Skeletal muscle cell (primary cell): ENCODE measurements at regions not wholly inside any gene's neighbourhood (a gene's known extent, or its start where the extent isn't known, plus 50 kb on each side); places are given as distances from the start of the nearest gene placed in this dataset.

Experiments
- DNase-seq: peaks from one replicate; pipeline ENCODE4 v3.0.0-alpha.2; 2010; ENCODE audit warnings: low read depth
- H3K4me3 ChIP-seq: 2 replicates; pipeline ENCODE4 v1.5.1; 2011; ENCODE audit warnings: low read depth, mild to moderate bottlenecking, control low read depth, low read length, moderate library complexity

DNA sequence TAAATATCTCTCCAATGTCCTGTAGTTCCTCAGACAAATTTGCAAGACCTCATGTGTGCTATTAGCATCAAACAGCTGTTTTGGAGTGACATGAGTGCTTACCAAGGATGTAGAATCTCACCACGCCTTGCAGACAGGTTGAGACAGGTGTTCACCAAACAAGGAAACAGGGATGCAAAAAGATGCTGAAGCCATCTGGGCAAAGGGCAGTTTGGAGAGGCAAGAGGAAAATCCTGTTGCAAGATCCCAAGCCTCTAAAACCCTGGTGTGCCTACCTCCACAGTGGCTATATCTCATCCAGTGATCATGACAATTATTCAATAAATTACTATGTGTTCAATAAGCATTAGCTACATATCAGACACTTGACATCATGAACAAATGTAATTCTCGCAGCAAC is 373.7 kb downstream of the SOX9 start:
- DNase-seq, result no peak
- H3K4me3 ChIP-seq, result no peak overlapping the region

DNA sequence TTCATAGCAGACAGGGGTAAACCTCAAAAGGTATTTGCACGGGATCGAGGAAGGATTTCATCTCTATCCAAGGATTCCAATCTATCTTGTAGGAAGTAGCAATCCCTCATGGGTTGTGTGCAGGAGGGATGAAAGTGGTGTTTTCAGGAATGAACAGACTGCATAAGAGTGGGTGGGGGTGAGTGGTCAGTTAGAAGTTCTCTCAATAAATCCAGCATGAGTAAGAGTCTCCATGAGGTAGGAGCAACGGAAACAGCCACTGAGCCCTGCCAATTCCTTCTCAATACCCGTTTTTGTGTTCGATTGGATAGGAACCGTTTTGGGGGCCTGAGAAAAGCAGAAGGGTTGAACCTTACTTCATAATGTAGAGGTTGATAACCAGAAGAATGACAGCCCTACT is 375.6 kb downstream of the SOX9 start:
- no peak for DNase-seq
- H3K4me3 ChIP-seq, result no peak overlapping the region

DNA sequence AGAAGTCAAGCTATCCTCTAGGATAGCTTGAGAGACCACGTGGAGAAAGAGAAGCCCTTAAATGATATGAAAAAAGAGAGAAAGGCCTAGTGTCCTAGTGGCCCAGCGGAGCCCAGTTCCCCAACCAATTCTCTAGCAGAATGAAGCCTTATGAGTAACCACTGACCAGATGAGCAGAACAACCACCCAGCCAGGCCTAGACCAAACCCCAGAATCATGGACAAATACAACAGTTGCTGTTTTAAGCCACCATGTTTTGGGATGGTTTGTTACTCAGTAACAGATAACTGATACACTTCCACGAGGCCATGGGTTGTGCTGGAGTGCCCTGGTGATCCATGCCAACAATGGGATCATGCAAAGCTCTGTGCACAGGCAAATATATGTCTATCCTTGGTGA is 377.1 kb downstream of the SOX9 start:
- DNase-seq, result no peak
- H3K4me3 ChIP-seq, result no peak overlapping the region

DNA sequence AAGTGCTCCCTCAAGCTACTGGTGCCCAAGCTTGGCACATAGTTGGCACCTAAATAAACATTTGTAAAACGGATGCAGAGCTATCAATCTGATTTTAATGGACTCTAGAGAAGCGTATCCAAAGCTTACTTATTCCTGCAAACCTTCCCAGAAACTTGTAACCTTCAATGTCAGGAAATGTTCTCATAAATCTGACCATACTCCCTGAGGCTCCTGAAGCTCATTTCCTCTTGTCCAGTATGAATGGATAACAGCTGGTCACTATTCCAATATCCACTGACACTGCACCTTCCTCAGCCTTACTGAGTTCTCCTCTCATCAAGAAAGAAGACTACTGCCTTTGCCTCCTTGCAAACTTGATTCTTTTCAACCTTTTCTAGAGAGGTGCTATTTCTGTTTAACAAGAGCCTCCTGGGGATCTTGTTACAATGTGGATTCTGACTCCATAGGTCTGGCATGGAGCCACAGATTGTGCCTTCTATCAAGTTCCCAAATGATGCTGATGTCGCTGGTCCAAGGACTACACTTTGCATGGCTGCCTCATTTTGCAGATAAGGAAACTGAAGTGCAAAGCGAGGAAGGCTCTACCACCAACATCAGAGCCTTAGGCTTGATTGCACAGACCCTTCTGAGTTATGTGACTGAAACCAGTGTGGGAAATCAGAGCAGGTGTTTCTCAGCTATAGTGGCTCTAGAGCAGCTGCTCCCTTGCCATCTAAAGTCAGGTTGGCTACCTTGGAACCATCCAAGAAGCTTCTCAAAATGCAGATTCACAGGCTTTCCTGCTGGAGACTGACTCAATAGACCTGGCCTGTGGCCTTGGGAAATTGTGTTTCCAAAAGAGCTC is 377.8 kb downstream of the SOX9 start:
- no peak for DNase-seq
- no peak overlapping the region for H3K4me3 ChIP-seq

DNA sequence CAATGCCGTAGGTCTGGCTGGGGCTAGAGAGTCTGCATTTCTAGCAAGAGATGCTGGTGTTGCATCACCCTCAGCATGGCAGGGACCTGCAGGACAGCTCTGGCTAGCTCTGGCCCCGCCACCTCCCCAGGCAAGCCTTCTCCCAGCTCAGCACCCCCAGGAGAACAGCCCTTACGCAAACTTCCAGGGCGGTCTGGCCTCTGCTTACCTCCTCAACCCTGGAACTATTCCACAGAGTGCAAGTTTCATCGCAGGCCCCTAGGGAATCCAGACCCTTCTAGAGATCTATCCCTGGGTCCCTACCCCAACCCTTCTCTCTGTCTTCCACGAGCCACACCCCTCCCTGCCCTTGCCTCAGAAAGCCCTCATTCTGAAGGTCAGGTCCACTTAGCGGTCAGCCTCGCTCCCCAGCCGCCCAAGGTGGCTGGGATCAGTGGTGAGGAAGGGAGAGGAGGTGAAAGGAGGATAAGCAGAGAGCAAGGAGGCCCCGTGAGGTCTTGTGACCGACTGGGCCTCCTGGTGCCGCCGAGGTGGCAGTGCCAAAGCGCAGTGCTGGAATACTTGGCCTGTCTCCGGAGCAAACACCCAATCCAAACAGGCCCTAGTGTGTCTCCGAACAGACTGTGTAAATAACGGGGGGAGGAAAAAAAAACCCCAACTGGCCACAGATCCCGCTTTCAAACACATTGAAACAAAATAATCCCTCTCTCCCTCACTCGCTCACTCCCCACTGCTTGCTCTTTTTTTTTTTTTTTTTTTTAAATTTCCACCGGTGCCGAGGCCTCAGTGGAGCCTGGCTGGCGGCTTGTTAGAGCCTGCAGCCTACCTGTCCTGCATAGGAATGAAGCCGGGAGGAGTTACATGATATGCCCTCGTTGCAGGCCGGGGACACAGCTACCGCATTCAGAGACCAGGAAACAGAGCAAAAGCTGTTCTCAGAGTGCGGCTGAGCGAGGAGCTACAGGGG is 380.9 kb downstream of the SOX9 start:
- no peak for DNase-seq
- no peak overlapping the region for H3K4me3 ChIP-seq

DNA sequence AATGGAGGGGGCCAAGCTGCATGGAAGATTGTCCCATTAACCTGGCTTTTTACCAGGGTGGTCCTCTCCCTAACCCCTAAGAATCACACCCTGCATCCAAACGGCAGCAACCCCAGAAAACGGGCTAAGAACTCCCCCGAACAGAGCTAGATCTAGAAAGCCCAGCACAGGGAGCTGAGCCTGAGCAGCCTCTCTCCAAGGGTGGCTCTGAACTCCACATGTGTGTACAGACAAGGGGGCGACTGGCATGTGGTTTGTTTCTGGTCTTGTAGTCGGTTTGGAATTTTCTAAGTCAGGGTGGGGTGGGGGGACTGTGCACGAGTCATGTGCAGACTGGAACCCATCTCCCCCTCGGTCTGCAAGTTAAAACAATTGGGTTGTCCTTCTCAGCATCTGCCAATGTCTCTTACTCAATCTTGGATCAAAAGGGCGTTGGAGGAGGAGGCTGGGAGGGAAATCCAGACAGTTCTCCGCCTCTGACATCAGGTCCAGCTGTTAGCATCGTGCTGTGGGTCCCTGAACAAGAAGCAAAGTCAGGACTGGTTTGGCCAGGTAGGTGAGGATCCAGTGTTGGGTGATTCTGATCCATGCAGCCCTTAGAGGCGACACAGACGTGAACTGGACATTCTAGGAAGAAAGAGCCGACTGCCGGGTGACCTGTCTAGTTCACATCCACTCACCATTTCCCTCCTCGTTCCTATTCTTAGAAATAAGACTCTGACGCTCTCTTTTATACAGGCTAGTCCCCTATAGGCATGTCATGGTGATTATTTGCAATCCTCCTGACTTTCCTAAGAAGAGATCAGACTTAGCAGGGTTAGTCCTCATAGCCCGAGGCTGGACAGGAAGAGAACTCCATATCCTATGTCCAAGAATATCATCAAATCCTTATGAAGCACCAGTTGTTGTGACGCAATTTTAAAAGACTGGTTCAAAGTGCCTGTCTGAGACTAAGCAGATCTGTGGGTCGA is 381.8 kb downstream of the SOX9 start:
- peak; percentile 40 for DNase-seq
- H3K4me3 ChIP-seq, result no peak overlapping the region

DNA sequence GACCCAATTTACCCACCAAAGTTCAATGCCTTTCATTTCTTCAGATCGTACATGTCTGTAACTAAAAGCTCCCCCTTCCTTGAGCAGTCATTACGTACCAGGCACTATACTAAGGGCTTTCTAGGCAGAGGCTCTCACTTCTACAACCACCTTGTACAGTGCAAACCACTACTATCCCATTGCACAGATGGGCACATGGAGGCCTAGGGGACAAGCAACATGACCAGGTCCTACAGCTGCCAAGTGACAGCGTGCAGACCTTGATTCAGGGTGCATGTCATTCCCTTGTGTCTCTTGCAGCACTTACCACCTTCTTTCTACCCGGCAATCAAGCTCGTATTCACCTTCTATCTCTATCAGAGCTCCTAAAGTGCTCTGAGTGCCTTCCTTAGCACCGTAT is 382.7 kb downstream of the SOX9 start:
- no peak overlapping the region for H3K4me3 ChIP-seq
- no peak for DNase-seq

DNA sequence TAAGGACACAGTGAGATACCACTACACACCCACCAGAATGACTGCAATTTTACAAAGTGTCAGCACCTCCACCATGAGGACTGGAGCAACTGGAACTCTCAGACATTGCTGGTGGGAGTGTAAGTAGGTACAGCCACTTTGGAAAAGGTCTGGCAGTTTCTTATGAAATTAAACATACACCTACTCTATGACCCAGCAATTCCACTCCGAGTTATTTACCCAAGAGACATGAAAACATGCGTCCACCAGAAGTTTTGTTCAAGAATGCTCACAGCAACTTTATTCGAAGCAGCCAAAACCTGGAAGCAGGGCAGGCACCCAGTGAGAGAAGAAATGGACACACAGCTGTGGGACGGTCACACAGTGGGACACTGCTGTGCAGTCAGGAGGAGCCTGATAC is 384.0 kb downstream of the SOX9 start:
- DNase-seq, result no peak
- no peak overlapping the region for H3K4me3 ChIP-seq

DNA sequence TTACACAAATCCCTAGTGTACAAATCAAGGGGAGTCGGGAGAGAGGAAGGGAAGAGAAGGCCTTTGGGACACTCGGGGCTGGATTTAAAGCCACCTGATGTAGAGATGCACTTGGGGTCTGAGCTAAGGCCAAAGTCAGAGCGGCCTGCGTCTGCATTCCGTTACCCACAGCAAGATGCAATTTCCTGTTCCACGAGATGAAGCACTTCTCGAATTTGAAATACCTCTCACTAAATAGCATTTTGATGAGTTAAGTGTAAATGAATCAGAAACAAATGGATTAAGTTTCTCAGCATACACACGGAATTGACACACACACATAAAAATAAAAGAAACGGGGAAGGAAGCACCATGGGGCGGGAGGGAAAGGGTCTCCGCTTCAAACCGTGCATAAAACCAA is 386.0 kb downstream of the SOX9 start:
- DNase-seq, result no peak

DNA sequence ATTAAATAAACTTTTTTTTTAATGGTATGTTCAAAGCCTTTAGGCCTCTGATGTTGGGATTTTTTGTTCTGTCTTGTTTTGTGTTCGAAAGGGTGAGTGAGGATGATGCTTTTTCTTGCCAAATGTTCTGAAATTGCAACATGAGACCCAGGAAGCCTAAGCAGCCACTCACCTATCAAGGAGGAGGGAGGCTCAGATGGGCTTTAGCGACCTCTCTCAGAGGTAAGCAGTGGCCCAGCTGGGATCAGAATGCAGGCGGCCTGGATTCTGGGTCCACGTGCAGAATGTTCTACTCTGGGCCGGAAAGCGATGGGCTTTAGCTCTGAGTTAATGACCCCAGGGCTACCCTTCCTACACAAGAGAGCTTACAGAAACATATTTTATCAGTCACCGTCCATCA is 386.6 kb downstream of the SOX9 start:
- no peak for DNase-seq
- H3K4me3 ChIP-seq, result no peak overlapping the region

More for the DNA sequence above, 386.0 kb downstream of the SOX9 start:
- no peak overlapping the region for H3K4me3 ChIP-seq

DNA sequence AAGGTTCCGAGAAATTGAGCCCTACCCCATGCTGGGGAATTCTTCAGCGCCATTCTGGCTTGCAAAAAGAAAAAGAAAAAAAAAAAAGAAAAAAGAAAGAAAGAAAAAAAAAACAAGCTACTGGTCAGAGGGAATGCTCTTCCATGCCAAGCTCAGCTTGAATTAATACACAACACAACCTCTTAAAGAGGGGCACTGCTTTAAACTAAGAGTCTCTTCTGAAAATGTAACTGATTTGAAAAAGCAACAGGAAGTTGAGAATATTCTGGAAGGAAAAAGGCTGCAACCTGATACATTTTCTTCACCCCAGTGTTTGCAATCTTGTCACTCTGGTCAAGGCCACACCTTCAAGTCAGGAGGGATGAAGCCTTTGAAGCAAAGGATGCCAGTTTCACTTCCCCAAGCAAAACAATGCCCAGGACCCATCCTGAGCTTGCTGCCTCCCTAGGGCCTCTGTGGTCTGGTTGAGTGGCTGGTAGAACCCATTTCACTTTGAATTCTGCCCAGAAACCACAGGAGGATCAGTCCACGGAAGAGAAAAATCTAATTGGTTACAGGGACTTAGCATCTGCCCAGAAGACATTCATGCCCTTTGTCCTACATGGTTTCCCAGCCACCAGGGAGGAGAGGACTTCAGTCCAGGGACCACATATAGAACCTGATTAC is 389.7 kb downstream of the SOX9 start:
- no peak for DNase-seq
- no peak overlapping the region for H3K4me3 ChIP-seq

DNA sequence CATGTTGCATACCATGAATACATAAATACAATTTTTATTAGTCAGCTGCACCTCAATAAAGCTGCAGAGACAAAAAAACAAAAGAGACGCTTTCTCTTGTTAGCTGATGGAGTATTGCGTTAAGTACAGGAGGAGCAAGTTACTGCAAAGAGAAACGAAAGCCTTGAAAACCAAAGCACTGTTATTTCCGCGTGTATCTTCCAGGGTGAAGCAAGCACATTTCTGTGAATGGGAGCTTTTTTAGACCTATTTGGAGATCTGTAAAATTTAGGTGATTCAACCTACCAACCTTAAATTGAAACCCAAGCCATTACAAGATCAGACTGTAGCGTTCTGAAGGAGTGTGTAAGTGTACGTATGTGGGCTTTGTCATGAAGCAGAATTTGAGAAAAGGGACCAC is 390.4 kb downstream of the SOX9 start:
- H3K4me3 ChIP-seq, result no peak overlapping the region
- no peak for DNase-seq

DNA sequence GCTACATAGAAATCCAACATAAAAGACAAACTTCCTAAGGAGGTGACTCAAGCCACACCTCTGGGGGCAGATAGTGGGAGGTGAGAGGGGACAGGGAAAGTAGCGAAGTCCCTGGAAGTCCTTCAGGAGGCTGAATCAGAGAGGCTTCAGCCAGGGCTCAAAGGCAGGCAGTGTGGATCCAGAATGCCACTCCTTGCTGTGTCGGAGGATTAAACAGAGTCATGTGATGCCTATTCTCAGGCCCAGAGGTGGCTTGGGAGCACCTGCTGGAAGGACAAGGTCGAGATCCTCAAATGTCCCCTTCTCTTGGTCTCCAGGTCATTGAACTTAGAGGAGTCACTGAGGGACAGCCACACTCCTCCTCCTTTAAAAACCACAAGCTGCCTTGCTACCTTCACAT is 391.1 kb downstream of the SOX9 start:
- no peak overlapping the region for H3K4me3 ChIP-seq
- DNase-seq, result no peak

DNA sequence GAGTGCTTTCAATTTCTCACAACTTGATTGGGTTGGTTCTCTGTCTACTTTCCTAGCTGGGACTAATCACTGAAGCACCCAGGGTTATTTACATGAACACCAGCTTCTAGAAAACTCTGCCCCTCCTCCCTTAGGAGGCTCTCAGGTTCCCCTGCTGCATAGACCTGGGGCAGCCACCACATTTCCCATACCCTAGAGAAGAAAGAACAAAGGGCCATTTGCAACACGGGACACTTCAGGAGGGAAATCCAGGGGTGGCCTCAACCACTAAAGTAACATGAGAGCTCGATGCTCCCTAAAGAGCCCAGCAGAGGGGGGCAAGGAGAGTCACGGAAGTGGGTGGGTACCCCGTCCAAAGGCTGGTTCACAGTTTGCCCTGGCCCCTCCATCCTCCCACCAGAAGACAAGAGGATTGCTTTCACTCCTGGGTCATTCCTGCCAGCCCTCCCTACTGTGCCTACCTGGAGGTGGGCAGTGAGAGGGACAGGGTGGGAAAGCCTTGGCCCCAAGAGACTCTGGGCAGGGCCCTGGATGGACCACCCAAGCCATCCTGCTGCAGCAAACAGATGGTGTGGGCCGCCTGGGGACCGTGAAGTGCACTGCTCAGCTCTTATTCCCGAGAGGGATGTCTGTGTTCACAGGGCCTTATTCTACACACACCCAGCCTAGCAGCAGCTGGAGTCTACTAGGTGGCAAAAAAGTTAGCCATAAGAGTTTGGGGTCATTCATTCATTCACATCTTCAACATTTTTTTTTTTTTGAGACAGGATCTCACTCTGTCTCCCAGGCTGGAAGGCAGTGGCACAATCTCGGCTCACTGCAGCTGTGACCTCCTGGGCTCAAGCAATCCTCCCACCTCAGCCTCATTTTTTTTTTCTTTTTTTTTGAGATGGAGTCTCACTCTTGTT is 392.1 kb downstream of the SOX9 start:
- no peak for DNase-seq
- H3K4me3 ChIP-seq, result no peak overlapping the region

DNA sequence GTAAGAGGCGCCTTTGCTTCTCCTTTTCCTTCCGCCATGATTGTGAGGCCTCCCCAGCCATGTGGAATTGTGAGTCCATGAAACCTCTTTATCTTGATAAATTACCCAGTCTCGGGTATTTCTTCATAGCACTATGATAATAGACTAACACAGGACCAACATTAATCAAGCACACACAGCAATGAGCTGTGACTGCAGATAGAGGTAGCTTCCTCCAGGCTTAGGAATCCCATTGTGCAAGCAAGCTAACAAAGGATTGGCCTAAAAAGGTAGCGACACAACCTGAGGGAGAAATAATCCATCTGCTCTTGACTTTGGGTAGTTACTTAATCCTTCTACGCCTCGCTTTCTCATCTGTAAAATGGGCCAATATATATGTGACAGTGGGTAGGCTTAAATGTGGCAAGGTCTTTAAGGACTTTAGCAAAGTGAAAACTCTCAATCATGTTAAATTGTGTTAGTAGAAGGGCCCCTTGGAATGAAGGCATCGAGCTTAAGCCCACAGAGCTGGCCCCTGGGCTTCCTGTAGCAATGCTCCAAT is 393.6 kb downstream of the SOX9 start:
- no peak for DNase-seq
- no peak overlapping the region for H3K4me3 ChIP-seq

DNA sequence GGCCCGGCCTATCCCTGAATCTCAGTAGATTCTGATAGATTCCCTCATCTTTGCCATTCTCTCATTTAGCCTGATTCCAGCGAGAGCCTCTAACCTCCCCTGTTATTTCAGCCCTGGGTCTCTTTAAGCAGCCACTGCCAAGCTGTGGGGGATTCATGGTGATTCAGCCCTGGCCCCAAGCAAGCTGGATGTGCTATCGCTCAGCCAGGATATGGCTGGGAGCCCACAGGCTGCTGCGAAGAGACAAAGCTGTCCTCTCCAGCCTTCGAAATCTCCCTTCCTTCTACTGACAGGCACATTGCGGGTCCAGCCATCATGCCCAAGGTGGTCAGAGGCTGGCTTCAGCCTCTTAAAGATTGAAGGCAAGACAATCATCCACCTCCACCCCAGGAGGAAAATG is 394.1 kb downstream of the SOX9 start:
- H3K4me3 ChIP-seq, result no peak overlapping the region

DNA sequence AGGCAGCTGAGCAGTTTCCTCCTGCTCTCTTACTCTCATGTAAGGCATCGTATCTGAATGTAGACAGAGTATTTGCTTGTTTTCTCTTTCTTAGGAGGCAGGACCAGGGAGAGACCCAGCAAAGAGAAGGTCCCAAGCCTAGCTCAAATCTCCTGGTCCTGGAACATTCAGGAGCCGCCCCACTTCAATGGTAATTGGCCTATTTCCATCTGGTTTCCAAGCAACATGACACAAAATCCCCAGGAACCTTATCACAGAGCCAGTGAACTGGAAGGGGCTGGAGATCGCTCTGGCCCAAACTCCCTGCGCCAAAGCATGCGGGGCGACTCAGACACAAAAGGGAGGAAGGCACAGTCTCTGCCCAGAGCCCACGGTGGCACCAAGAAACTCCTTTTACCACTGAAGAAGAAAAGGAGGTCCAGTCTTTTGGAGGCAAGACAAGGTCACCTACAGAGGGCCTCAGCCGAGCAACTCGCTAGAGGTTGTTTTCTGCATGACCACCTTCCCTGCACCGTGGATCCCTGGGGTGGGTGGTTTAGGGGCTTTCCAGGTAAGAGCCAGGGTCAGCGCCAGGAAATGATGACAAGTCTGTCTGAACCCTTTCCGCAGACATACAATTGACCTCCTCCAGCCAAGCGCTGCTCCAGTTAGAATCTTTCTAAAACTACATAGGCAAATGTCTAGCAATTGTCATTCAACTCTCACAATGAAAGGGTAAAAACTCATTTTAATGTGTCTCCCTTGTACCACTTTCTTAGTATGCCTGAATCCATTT is 394.7 kb downstream of the SOX9 start:
- no peak overlapping the region for H3K4me3 ChIP-seq
- no peak for DNase-seq

More for the DNA sequence above, 394.1 kb downstream of the SOX9 start:
- peak; percentile 60 for DNase-seq
